Activated T-cell treated with anti-CD3 and anti-CD28 coated beads, Interleukin-2, amount 50 U/mL, for 4 hours (primary cell): ENCODE measurements at regions not wholly inside any gene's neighbourhood (a gene's known extent, or its start where the extent isn't known, plus 50 kb on each side); places are given as distances from the start of the nearest gene placed in this dataset.
"Not testable (repeated sequence)": the region's sequence is repeated elsewhere in the genome, so short reads cannot be mapped to it uniquely, and the experiment has no call there.

Experiments
- ATAC-seq, 2 donors: fragments of 200-7000 bp; cut with Tn5 transposase; one replicate each; pipeline ENCODE4 v1.10.0; 2021
- DNase-seq: peaks from one replicate; pipeline ENCODE4 v3.0.0-alpha.2; 2020
- H3K27me3 Mint-ChIP-seq: one replicate; pipeline ENCODE4 v1.8.0; 2021; ENCODE audit warnings: low read depth, mixed read lengths
- H3K36me3 Mint-ChIP-seq: one replicate; pipeline ENCODE4 v1.8.0; 2022; ENCODE audit warnings: mixed read lengths; ENCODE audit not compliant: insufficient read depth
- H3K4me1 Mint-ChIP-seq: one replicate; pipeline ENCODE4 v1.8.0; 2021; ENCODE audit warnings: low read depth, mixed read lengths
- H3K4me3 Mint-ChIP-seq: one replicate; pipeline ENCODE4 v1.8.0; 2021; ENCODE audit warnings: mild to moderate bottlenecking, moderate library complexity, mixed read lengths
- H3K9me3 Mint-ChIP-seq: one replicate; pipeline ENCODE4 v1.8.0; 2021; ENCODE audit warnings: mixed read lengths

DNA sequence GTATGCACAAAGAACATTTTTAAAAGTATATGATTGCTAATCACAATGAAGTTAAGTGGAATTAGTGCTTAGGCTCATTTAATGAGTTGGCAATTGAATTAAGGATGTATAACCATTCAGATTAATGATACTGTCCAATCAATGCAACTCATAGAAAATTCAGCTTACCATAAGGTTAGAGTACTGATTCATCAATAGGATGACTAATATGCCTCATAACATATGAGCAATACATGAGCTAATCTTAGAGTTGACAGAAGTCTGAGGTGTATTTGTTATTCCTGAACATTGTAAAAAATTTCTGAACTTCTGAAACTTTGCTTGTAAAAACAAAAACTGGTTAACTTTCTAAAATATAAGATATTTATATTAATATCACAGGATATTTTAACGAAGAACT is 118.3 kb upstream of the NETO1 start:
- ATAC-seq (no peak), DNase-seq (no peak)
- Mint-ChIP-seq H3K9me3 (peaks cover 22% of the 10 kb centered on the region), H3K27me3 (no peaks in the 10 kb centered on the region), H3K36me3 (no peaks in the 10 kb centered on the region), H3K4me3 (no peak overlapping the region), H3K4me1 (no peaks in the 10 kb centered on the region)

DNA sequence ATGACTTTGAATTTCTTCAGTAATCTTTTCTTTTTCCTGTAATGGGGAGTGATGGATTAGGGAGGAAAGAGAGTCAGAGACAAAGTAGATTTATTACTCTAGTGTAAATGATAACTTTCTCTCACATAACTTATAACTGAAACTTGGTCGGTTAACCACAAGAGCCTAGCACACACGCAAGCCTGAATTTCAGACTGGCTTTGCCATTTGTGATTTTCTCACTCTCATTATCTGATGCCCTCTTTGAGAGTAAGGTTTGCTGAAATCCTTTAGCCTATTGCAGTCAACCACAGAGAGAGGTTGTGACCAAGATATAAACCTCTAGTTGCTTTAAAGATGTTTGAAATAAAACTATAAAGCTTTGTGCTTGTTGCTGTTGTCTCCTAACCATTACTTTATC is 117.9 kb upstream of the NETO1 start:
- Mint-ChIP-seq H3K27me3 (no peaks in the 10 kb centered on the region), H3K36me3 (no peaks in the 10 kb centered on the region), H3K9me3 (peaks cover 22% of the 10 kb centered on the region), H3K4me3 (no peak overlapping the region), H3K4me1 (no peaks in the 10 kb centered on the region)
- no peak for ATAC-seq
- no peak for DNase-seq

DNA sequence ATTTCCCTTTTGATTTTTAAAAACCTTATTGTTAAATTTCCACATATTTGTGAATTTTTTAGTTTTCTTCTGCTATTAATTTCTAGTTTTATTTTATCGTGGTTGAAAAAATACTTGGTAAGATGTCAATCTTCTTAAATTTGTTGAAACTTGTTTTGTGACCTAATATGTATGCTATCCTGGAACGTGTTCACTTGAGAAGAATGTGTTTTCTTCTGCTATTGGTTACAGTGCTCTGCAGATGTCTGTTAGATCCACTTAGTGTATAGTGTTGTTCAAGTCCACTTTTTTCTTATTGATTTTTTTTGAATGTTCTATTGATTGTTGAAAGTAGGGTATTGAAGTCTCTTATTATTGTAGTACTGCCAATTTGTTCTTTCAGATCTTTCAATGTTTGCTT is 116.5 kb upstream of the NETO1 start:
- H3K9me3 Mint-ChIP-seq: peaks cover 22% of the 10 kb centered on the region
- no peaks in the 10 kb centered on the region for H3K27me3 Mint-ChIP-seq
- no peak for DNase-seq
- no peaks in the 10 kb centered on the region for H3K4me1 Mint-ChIP-seq
- no peak for ATAC-seq
- no peaks in the 10 kb centered on the region for H3K36me3 Mint-ChIP-seq
- no peak overlapping the region for H3K4me3 Mint-ChIP-seq

DNA sequence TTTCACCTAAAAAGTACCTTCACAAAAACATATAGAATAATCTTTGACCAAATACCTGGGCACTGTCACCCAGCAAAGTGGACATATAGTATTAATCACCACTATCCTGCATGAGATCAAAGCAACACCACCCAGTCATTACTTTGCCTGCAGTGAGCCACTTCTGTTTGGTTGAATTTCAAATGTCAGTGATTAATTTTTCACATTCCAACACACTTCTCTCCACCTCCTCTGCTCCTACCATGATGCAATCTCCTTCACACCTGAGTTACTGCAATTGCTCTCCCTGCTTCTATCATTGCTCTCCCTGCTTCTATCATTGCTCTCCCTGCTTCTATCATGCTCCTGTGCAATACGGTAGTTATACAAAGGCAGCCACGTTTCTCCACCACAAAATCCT is 106.1 kb upstream of the NETO1 start:
- Mint-ChIP-seq H3K9me3 (peaks cover 15% of the 10 kb centered on the region), H3K27me3 (no peaks in the 10 kb centered on the region), H3K4me1 (no peaks in the 10 kb centered on the region), H3K4me3 (no peak overlapping the region), H3K36me3 (no peaks in the 10 kb centered on the region)
- ATAC-seq: no peak
- no peak for DNase-seq

DNA sequence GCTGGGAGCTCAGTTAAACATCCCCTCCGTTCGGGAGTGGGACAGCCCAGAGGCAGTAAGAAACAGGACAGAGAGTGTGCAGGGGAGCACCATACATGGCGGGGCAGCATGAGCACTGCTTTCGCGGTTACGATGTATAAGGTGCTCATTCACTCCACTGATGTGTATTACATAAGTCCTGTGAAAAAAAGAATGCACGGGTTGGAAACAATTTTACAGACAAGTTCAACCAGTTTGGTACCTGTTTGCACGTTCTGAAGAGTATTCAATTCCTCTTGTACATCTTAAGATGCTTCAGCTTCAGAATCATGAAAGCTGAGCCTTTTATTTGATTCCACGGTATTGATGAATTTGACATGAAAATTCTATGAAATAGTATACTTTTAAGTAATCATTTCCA is 97.8 kb upstream of the NETO1 start:
- DNase-seq (no peak), ATAC-seq (no peak)
- Mint-ChIP-seq H3K36me3 (no peaks in the 10 kb centered on the region), H3K27me3 (no peaks in the 10 kb centered on the region), H3K9me3 (peaks cover 16% of the 10 kb centered on the region), H3K4me1 (no peaks in the 10 kb centered on the region), H3K4me3 (no peak overlapping the region)

DNA sequence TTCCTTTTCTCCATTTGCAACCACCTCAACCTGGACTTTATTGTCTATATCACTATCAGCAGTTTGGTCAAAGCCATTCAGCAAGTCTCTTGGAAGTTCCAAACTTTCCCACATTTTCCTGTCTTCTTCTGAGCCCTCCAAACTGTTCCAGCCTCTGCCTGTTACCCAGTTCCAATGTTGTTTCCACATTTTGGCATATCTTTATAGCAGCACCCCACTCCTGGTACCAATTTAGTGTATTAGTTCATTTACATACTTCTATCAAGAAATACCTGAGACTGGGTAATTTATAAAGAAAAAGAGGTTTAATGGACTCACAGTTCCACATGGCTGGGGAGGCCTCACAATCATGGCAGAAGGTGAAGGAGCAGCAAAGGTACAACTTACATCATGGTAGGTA is 90.4 kb upstream of the NETO1 start:
- H3K36me3 Mint-ChIP-seq, H3K27me3 Mint-ChIP-seq, DNase-seq, H3K4me1 Mint-ChIP-seq, H3K4me3 Mint-ChIP-seq, ATAC-seq: not testable (repeated sequence)
- peaks cover 41% of the 10 kb centered on the region for H3K9me3 Mint-ChIP-seq

DNA sequence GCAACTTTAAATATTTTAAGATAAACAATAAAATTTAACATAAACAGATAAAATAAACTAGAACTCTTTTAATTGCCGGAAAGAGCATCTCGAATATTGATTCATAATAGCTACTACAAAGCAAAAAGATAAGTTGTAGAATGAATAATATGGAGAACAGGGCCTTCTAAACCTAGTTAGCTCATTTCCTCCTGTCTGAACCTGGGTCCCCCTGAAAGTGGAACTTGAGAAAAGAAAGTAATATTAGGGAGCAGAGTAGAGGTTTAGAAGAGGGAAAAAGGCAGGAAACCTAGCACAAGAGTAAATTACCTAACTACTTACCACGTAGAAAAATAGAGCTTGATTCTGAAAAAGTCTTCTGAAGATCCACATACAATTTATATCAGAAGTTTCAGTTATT is 80.7 kb upstream of the NETO1 start:
- H3K36me3 Mint-ChIP-seq: no peaks in the 10 kb centered on the region
- H3K9me3 Mint-ChIP-seq: peaks cover 10% of the 10 kb centered on the region
- DNase-seq (no peak), ATAC-seq (no peak)
- H3K4me1 Mint-ChIP-seq: no peaks in the 10 kb centered on the region
- H3K4me3 Mint-ChIP-seq: no peak overlapping the region
- no peaks in the 10 kb centered on the region for H3K27me3 Mint-ChIP-seq

DNA sequence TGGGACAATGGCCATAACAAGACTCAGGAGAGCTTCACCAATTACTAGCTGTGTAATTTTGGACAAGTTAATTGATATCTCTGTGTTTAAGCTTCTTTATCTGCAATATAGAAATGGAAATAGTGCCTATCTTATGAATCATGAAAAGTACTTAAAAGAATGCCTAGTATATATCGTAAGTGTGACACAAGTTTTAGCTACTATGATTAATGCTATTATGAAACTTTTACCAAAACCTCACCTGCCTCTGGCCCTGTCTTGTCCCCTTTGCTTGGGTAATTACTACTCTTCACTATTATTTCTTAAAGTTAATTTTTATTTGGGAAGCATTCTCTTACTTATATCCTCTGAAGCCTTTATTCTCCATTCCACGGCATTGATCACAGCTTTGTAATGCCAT is 75.0 kb upstream of the NETO1 start:
- no peak overlapping the region for H3K4me3 Mint-ChIP-seq
- no peaks in the 10 kb centered on the region for H3K4me1 Mint-ChIP-seq
- H3K27me3 Mint-ChIP-seq: no peaks in the 10 kb centered on the region
- ATAC-seq (no peak), DNase-seq (no peak)
- H3K9me3 Mint-ChIP-seq: peaks cover 7% of the 10 kb centered on the region
- H3K36me3 Mint-ChIP-seq: no peaks in the 10 kb centered on the region

DNA sequence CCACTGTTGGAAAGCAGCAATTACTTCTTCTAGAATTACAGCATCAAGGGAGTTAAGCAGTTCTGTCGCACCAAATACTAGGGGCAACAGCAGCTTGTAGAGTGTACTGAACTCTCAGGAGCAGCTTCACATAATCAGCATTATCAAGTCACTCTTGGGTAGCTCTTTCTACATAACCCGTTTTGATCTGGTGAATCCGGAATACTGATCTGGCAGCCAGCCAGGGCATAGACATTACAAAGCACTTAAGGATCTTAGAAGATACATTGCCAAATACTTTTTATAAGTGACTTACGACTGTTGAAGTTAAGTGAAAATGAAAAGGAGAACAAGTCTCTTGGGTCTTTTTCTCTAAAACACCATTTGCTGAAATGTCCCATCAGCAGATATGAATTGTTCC is 73.2 kb upstream of the NETO1 start:
- no peak for DNase-seq
- H3K9me3 Mint-ChIP-seq: peaks cover 7% of the 10 kb centered on the region
- H3K36me3 Mint-ChIP-seq: no peaks in the 10 kb centered on the region
- no peaks in the 10 kb centered on the region for H3K4me1 Mint-ChIP-seq
- H3K27me3 Mint-ChIP-seq: no peaks in the 10 kb centered on the region
- no peak for ATAC-seq
- H3K4me3 Mint-ChIP-seq: no peak overlapping the region

DNA sequence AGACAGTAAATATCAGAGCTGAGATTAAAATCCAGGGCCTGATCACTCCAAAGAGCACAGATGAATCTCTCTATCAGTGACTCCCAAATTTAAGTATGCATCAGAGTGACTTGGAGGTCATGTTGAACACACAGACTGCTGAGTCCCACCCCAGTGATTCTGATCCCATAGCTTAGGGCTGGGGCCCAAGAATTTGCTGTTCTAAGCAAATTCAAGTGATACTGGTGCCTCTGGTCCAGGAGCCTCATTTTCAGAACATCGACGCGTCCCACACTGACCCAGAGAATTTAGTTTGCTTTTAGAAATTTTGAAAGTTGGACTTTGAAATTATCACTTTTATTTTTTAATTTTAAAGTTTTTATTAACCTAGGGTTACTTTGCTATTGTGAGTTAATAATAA is 72.7 kb upstream of the NETO1 start:
- Mint-ChIP-seq H3K27me3 (no peaks in the 10 kb centered on the region), H3K4me1 (no peaks in the 10 kb centered on the region), H3K36me3 (no peaks in the 10 kb centered on the region), H3K9me3 (peaks cover 7% of the 10 kb centered on the region), H3K4me3 (no peak overlapping the region)
- no peak for DNase-seq
- no peak for ATAC-seq

DNA sequence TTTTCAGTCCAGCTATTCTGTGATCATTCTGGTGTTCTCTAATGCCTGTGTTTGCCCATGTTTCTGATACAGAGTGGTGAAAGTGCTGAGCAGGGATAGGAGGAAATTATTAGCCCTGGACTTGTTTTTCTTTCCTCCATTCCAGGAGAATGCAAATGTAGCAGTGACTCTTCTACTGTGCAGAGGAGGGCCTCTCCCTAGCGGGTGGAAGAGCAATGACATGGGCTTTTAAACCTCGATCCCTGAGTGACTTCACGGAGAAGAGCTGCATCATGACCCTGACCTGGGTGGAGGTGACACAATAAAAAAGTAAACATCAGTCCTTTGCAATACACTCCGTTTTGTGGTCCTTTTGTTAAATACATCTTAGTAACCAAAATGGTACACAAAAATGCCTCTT is 68.0 kb upstream of the NETO1 start:
- Mint-ChIP-seq H3K27me3 (no peaks in the 10 kb centered on the region), H3K4me1 (no peaks in the 10 kb centered on the region), H3K36me3 (no peaks in the 10 kb centered on the region), H3K4me3 (no peak overlapping the region), H3K9me3 (no peaks in the 10 kb centered on the region)
- ATAC-seq (no peak), DNase-seq (no peak)

DNA sequence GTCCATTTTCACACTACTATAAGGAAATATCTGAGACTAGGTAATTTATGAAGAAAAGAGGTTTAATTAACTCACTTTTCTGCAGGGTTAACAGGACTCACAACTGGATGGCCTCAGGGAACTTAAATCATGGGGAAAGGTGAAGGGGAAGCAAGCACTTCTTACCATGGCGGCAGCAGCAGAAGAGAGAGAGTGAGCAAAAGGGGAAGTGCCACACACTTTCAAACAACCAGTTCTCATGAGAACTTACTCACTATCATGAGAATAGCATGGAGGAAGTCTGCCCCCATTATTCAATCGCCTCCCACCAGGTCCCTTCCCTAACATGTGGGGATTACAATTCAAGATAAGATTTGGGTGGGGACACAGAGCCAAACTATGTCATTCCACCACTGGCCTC is 55.1 kb upstream of the NETO1 start:
- no peaks in the 10 kb centered on the region for H3K4me1 Mint-ChIP-seq
- no peaks in the 10 kb centered on the region for H3K36me3 Mint-ChIP-seq
- H3K4me3 Mint-ChIP-seq: no peak overlapping the region
- no peak for DNase-seq
- H3K9me3 Mint-ChIP-seq: peaks cover 36% of the 10 kb centered on the region
- no peaks in the 10 kb centered on the region for H3K27me3 Mint-ChIP-seq
- no peak for ATAC-seq
